ENCODE measurements at regions not wholly inside any gene's neighbourhood (a gene's known extent, or its start where the extent isn't known, plus 50 kb on each side); places are given as distances from the start of the nearest gene placed in this dataset.

DNA sequence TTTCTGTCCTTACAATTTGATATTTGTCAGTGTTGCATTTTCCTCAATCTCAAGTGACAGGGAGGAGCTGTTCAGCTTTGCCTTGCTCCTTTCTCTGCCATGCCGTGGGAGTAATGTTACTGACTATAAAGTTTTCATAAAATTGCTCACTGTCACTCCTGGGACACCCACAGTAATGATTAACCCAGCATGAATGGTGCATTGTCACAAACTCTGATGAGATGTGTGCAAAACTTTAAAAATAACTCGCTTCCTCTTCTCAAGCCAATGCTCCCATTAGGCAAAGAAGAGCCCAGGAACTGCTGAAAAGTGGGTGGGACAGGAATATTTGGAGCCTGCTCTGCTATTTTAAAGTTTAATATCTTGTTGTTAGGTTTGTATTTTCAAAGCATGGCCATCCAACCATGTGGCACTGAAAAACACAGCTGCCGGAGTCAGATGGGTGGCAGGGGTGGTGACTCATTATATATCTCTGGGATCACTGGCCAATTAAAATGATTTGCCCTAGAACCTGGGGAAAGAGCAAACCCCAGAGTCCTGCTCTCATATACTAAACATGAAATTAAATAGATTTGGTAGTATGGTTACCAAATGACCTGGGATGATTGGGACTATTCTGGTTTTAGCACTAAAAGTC lies 260.1 kb downstream of the BTBD3 start:
- no peaks in the 10 kb centered on the region for H3K36me3 ChIP-seq
- H3K27me3 ChIP-seq (replicated peaks in 1 of 7) = no peaks in the 10 kb centered on the region
- 52 to 87% (median 65%) methylated on average over 3 of the region's 3 CpGs for WGBS, 5 donors

DNA sequence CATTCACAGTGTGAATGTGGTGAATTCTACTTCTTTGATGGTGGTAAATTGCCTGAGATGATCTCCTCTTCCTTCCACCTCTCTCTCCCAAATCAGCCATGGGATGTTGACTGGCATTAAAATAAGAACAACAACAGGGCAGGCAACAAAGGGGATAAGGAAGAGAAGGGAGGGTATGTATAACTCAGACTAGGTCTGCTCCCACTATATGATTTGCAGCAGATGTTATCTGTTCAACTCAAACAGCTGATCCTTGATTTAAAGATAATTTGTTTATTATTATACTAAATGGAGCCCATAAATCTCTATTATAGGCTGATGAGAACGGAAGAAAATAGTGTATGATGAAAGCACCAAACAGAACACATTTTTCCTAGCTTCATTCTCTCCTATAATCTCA lies 262.0 kb downstream of the BTBD3 start:
- intact Hi-C loops (cut with DNase I; ENCODE audit: low total_unique reads) = no loop called here
- no peak for TF ChIP-seq POLR2AphosphoS5 (IDR thresholded peaks at IDR 0.05)
- TF ChIP-seq CTCF (IDR thresholded peaks at IDR 0.05 in 8 of 11, conservative IDR thresholded peaks at IDR 0.05 in 3 of 11) = no peak
- no peak for TF ChIP-seq POLR2A (IDR thresholded peaks at IDR 0.05)
- 71 to 89% (median 80%) methylated on average over 1 of the region's 1 CpG for WGBS, 5 donors
- DNase-seq = no peak
- no peak overlapping the region for H3K4me3 ChIP-seq
- no peaks in the 10 kb centered on the region for H3K4me1 ChIP-seq
- H3K9me3 ChIP-seq = no peaks in the 10 kb centered on the region
- no peaks in the 10 kb centered on the region for H3K36me3 ChIP-seq
- no peak overlapping the region for H3K27ac ChIP-seq
- no peaks in the 10 kb centered on the region for H3K27me3 ChIP-seq (replicated peaks in 1 of 7)

More for the DNA sequence above, 260.1 kb downstream of the BTBD3 start:
- no peaks in the 10 kb centered on the region for H3K9me3 ChIP-seq
- no peak overlapping the region for H3K27ac ChIP-seq
- no peak for DNase-seq
- no peak overlapping the region for H3K4me3 ChIP-seq
- no peaks in the 10 kb centered on the region for H3K4me1 ChIP-seq
- intact Hi-C loops (cut with DNase I; ENCODE audit: low total_unique reads) = no loop called here
- TF ChIP-seq CTCF (IDR thresholded peaks at IDR 0.05 in 8 of 11, conservative IDR thresholded peaks at IDR 0.05 in 3 of 11) = no peak
- no peak for TF ChIP-seq POLR2AphosphoS5 (IDR thresholded peaks at IDR 0.05)
- TF ChIP-seq POLR2A (IDR thresholded peaks at IDR 0.05) = no peak

GRCh38 chr20:12180107-12180661 lies 262.5 kb downstream of the BTBD3 start:
- no peaks in the 10 kb centered on the region for H3K27me3 ChIP-seq (replicated peaks in 1 of 7)
- intact Hi-C loops (cut with DNase I; ENCODE audit: low total_unique reads) = no loop called here
- TF ChIP-seq POLR2AphosphoS5 (IDR thresholded peaks at IDR 0.05) = no peak
- TF ChIP-seq CTCF (IDR thresholded peaks at IDR 0.05 in 8 of 11, conservative IDR thresholded peaks at IDR 0.05 in 3 of 11) = no peak
- TF ChIP-seq POLR2A (IDR thresholded peaks at IDR 0.05) = no peak

GRCh38 chr20:12198281-12198680 lies 280.6 kb downstream of the BTBD3 start:
- no peak for TF ChIP-seq POLR2AphosphoS5 (IDR thresholded peaks at IDR 0.05)
- no peak for TF ChIP-seq POLR2A (IDR thresholded peaks at IDR 0.05)
- TF ChIP-seq CTCF (IDR thresholded peaks at IDR 0.05 in 8 of 11, conservative IDR thresholded peaks at IDR 0.05 in 3 of 11) = no peak
- intact Hi-C loops (cut with DNase I; ENCODE audit: low total_unique reads) = no loop called here
- no peaks in the 10 kb centered on the region for H3K36me3 ChIP-seq

More at GRCh38 chr20:12180107-12180661, 262.5 kb downstream of the BTBD3 start:
- Histone ChIP-seq H3K27ac (no peak overlapping the region), H3K4me1 (no peaks in the 10 kb centered on the region), H3K9me3 (no peaks in the 10 kb centered on the region), H3K36me3 (no peaks in the 10 kb centered on the region), H3K4me3 (no peak overlapping the region)
- no peak for DNase-seq
- 78 to 87% (median 82%) methylated on average over 5 of the region's 5 CpGs for WGBS, 5 donors

More at GRCh38 chr20:12198281-12198680, 280.6 kb downstream of the BTBD3 start:
- H3K4me3 ChIP-seq = no peak overlapping the region
- DNase-seq = no peak
- H3K27ac ChIP-seq = no peak overlapping the region
- H3K4me1 ChIP-seq = no peaks in the 10 kb centered on the region
- no peaks in the 10 kb centered on the region for H3K9me3 ChIP-seq
- no peaks in the 10 kb centered on the region for H3K27me3 ChIP-seq (replicated peaks in 1 of 7)
